IMR-90 (cell line): ENCODE measurements at regions not wholly inside any gene's neighbourhood (a gene's known extent, or its start where the extent isn't known, plus 50 kb on each side); places are given as distances from the start of the nearest gene placed in this dataset.

Experiments
- ATAC-seq: fragments of 200-7000 bp; cut with Tn5 transposase; 2 replicates; pipeline ENCODE4 v1.9.1; 2020; ENCODE audit warnings: low read depth, mild to moderate bottlenecking, moderate library complexity
- BruUV-seq: library from RNA; stranded (reverse); fragments of 400-500 nt; replicated peaks from 2 replicates; lab custom pipeline; 2021; lab: Mats Ljungman, UMichigan
- CTCF ChIA-PET: fragments of 300-600 bp; formaldehyde crosslinking; extraction: SDS; loops from one replicate; lab custom pipeline; 2021; ENCODE audit warnings: antibody characterized with exemption; lab: Yijun Ruan, JAX
- POLR2A ChIA-PET: fragments of 300-600 bp; sonication (Branson Sonifier 250); formaldehyde crosslinking; loops from one replicate; lab custom pipeline; 2022; ENCODE audit warnings: antibody characterized with exemption; ENCODE audit not compliant: unreplicated experiment; lab: Charles Lee
- DNase-seq: peaks from one replicate; pipeline ENCODE4 v3.0.0; 2013
- H2AFZ ChIP-seq: replicated peaks from 2 replicates; pipeline ENCODE3; 2013; ENCODE audit warnings: low read length, mild to moderate bottlenecking; ENCODE audit not compliant: poor library complexity
- H2AK5ac ChIP-seq: 2 replicates; pipeline ENCODE4 v1.6.1; 2013; ENCODE audit warnings: low read depth, low read length, inconsistent platforms
- H2AK9ac ChIP-seq: replicated peaks from 2 replicates; pipeline ENCODE3; 2013; ENCODE audit warnings: mild to moderate bottlenecking, low read depth, low read length, moderate library complexity; ENCODE audit not compliant: poor library complexity
- H2BK120ac ChIP-seq: 2 replicates; pipeline ENCODE4 v1.6.1; 2013; ENCODE audit warnings: low read depth, low read length, inconsistent platforms
- H2BK15ac ChIP-seq: 3 replicates; pipeline ENCODE4 v1.6.1; 2013; ENCODE audit warnings: low read depth, low read length, inconsistent platforms
- H2BK20ac ChIP-seq: 2 replicates; pipeline ENCODE4 v1.6.1; 2013; ENCODE audit warnings: low read depth, mild to moderate bottlenecking, inconsistent platforms, low read length, moderate library complexity
- H2BK5ac ChIP-seq: 2 replicates; pipeline ENCODE4 v1.6.1; 2013; ENCODE audit warnings: mild to moderate bottlenecking, low read depth, low read length, inconsistent platforms; ENCODE audit not compliant: poor library complexity, severe bottlenecking
- H3K14ac ChIP-seq: replicated peaks from 2 replicates; pipeline ENCODE4 v1.6.1; 2013; ENCODE audit warnings: low read depth, low read length, inconsistent platforms
- H3K18ac ChIP-seq: 2 replicates; pipeline ENCODE4 v1.6.1; 2013; ENCODE audit warnings: low read depth, low read length, control low read depth
- H3K23ac ChIP-seq: 2 replicates; pipeline ENCODE4 v1.6.1; 2013; ENCODE audit warnings: low read depth, low read length, inconsistent platforms
- H3K27ac ChIP-seq: 2 replicates; pipeline ENCODE4 v1.5.1; 2013; ENCODE audit warnings: mild to moderate bottlenecking, control low read depth, low read length; ENCODE audit not compliant: insufficient read depth
- H3K27me3 ChIP-seq: 2 replicates; pipeline ENCODE4 v1.6.1; 2013; ENCODE audit warnings: low read length; ENCODE audit not compliant: control insufficient read depth, insufficient read depth
- H3K36me3 ChIP-seq: 2 replicates; pipeline ENCODE4 v1.6.1; 2013; ENCODE audit warnings: low read length, mixed read lengths; ENCODE audit not compliant: control insufficient read depth, insufficient read depth
- H3K4ac ChIP-seq: 2 replicates; pipeline ENCODE4 v1.6.1; 2013; ENCODE audit warnings: low read depth, low read length, inconsistent platforms
- H3K4me1 ChIP-seq: 2 replicates; pipeline ENCODE4 v1.6.1; 2013; ENCODE audit warnings: low read length, mixed read lengths; ENCODE audit not compliant: control insufficient read depth, insufficient read depth
- H3K4me2 ChIP-seq: 2 replicates; pipeline ENCODE4 v1.6.1; 2013; ENCODE audit warnings: low read depth, mild to moderate bottlenecking, control low read depth, low read length, moderate library complexity
- H3K4me3 ChIP-seq: 2 replicates; pipeline ENCODE4 v1.5.1; 2013; ENCODE audit warnings: low read depth, mild to moderate bottlenecking, control low read depth, low read length, moderate library complexity; ENCODE audit not compliant: insufficient read depth
- H3K56ac ChIP-seq: 2 replicates; pipeline ENCODE4 v1.6.1; 2013; ENCODE audit warnings: low read length, inconsistent platforms; ENCODE audit not compliant: insufficient read depth; ENCODE audit errors: extremely low read depth
- H3K79me1 ChIP-seq, 2 experiments: 2 replicates each; pipeline ENCODE4 v1.6.1; 2013; ENCODE audit warnings: low read length in 2 of 2, inconsistent platforms in 1 of 2, low read depth in 1 of 2
- H3K9ac ChIP-seq: 2 replicates; pipeline ENCODE4 v1.6.1; 2013; ENCODE audit warnings: low read depth, low read length, control low read depth
- H3K9me1 ChIP-seq: 2 replicates; pipeline ENCODE4 v1.6.1; 2013; ENCODE audit warnings: low read length, inconsistent platforms; ENCODE audit not compliant: insufficient read depth
- H3K9me3 ChIP-seq: 2 replicates; pipeline ENCODE4 v1.6.1; 2013; ENCODE audit warnings: low read length; ENCODE audit not compliant: control insufficient read depth, insufficient read depth
- H4K20me1 ChIP-seq: 2 replicates; pipeline ENCODE4 v1.6.1; 2013; ENCODE audit warnings: low read length, inconsistent platforms; ENCODE audit not compliant: insufficient read depth
- H4K5ac ChIP-seq: 2 replicates; pipeline ENCODE4 v1.6.1; 2013; ENCODE audit warnings: mild to moderate bottlenecking, low read depth, low read length, control low read depth
- H4K8ac ChIP-seq, 2 experiments: 2 replicates each; pipeline ENCODE4 v1.6.1; 2013; ENCODE audit warnings: low read depth in 2 of 2, low read length in 2 of 2, control low read depth in 1 of 2, inconsistent platforms in 1 of 2
- H4K91ac ChIP-seq: 2 replicates; pipeline ENCODE4 v1.6.1; 2013; ENCODE audit warnings: low read depth, low read length, inconsistent platforms; ENCODE audit not compliant: insufficient read depth
- BHLHE40 ChIP-seq: fragments of 150-350 bp; IDR thresholded peaks from 2 replicates; pipeline ENCODE4 v1.6.1; 2016; ENCODE audit warnings: mild to moderate bottlenecking, low read depth, low read length
- CEBPB ChIP-seq: IDR thresholded peaks from 2 replicates; pipeline ENCODE4 v1.6.1; 2012; ENCODE audit warnings: low read depth, low read length, improper control_type of control experiment
- CHD1 ChIP-seq: IDR thresholded peaks from 2 replicates; pipeline ENCODE4 v1.6.1; 2012; ENCODE audit warnings: low read depth, low read length, improper control_type of control experiment
- FOS ChIP-seq: fragments of 150-350 bp; IDR thresholded peaks from 2 replicates; pipeline ENCODE4 v1.6.1; 2016; ENCODE audit warnings: low read depth, low read length
- MAFK ChIP-seq: IDR thresholded peaks from 2 replicates; pipeline ENCODE4 v1.6.1; 2012; ENCODE audit warnings: low read depth, low read length, improper control_type of control experiment
- MAZ ChIP-seq: IDR thresholded peaks from 2 replicates; pipeline ENCODE4 v1.6.1; 2012; ENCODE audit warnings: low read depth, mild to moderate bottlenecking, low read length, improper control_type of control experiment, moderate library complexity, borderline replicate concordance
- MXI1 ChIP-seq: IDR thresholded peaks from 2 replicates; pipeline ENCODE4 v1.6.1; 2012; ENCODE audit warnings: low read depth, mild to moderate bottlenecking, low read length, moderate library complexity, borderline replicate concordance
- NFE2L2 ChIP-seq: fragments of 150-350 bp; IDR thresholded peaks from 2 replicates; pipeline ENCODE4 v1.6.1; 2016; ENCODE audit warnings: low read depth, mild to moderate bottlenecking, low read length
- POLR2A ChIP-seq: IDR thresholded peaks from 2 replicates; pipeline ENCODE4 v1.6.1; 2012; ENCODE audit warnings: mild to moderate bottlenecking, low read depth, low read length
- RAD21 ChIP-seq: IDR thresholded peaks from 2 replicates; pipeline ENCODE4 v1.6.1; 2012; ENCODE audit warnings: low read length, improper control_type of control experiment
- RCOR1 ChIP-seq: IDR thresholded peaks from 2 replicates; pipeline ENCODE4 v1.6.1; 2012; ENCODE audit warnings: mild to moderate bottlenecking, low read length, improper control_type of control experiment; ENCODE audit not compliant: insufficient replicate concordance
- RFX5 ChIP-seq: IDR thresholded peaks from 2 replicates; pipeline ENCODE4 v1.8.0; 2012; ENCODE audit warnings: low read depth, mild to moderate bottlenecking, low read length, moderate library complexity
- SMC3 ChIP-seq: fragments of 150-350 bp; IDR thresholded peaks from 2 replicates; pipeline ENCODE4 v1.6.1; 2016; ENCODE audit warnings: low read depth, mild to moderate bottlenecking, antibody characterized with exemption, low read length, moderate library complexity
- WGBS, 2 experiments: methylation state at CpG; one replicate each; pipeline versions ENCODE4 v1.1.5 to v1.1.7; 2013; ENCODE audit warnings: missing lambda C conversion rate in 2 of 2; ENCODE audit not compliant: insufficient read length in 1 of 2; ENCODE audit errors: extremely low coverage in 2 of 2; 5-methylcytosine and 5-hydroxymethylcytosine counted together
- dilution Hi-C: fragments of 300-500 bp; cut with HindIII; formaldehyde crosslinking; loops from one replicate; pipeline ENCODE4 v1.14.3; 2018; ENCODE audit warnings: low sequenced_read_pairs; ENCODE audit not compliant: unreplicated experiment
- in situ Hi-C: fragments of 300-500 bp; cut with MboI; formaldehyde crosslinking; loops from 3 replicates; pipeline ENCODE4 v1.14.3; 2019; ENCODE audit warnings: low sequenced_read_pairs, inconsistent platforms, mixed read lengths
- intact Hi-C: fragments of 100-400 bp; cut with micrococcal nuclease; formaldehyde crosslinking; loops from 2 replicates; pipeline ENCODE4 v1.10.0; 2022
- TF ChIP-seq, protein P1 (sequence below): fragments of 150-350 bp; IDR thresholded peaks from 2 replicates; pipeline ENCODE4 v1.6.1; 2016; ENCODE audit warnings: low read depth, mild to moderate bottlenecking, low read length, moderate library complexity, borderline replicate concordance
- TF ChIP-seq, protein P2 (sequence below): conservative IDR thresholded peaks from 2 replicates; pipeline ENCODE4 v1.5.1; 2012; ENCODE audit warnings: mild to moderate bottlenecking, low read depth, low read length, improper control_type of control experiment
- TF ChIP-seq, protein P3 (sequence below): fragments of 150-350 bp; IDR thresholded peaks from 2 replicates; pipeline ENCODE4 v1.6.1; 2017; ENCODE audit warnings: mild to moderate bottlenecking, antibody characterized with exemption, low read length, low read depth

DNA sequence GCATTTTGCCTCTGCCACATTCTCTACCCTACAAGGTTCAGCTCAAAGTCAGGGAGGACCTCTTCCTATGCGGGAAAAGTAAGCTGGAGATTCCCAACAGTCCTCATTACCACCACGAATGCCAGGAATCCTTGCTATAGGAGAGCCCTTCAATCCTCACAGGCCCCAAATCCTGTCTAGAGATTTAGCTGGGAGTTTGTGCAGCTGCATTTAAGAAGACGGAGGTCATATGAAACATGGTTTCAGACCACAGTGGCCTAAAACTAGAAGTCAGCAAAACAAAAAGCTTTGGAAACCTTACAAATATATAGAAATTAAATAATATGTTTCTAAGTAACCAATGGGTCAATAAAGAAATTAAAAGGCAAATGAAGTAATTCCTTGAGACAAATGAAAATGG is 415.3 kb upstream of the SETBP1 start:
- Histone ChIP-seq H3K4me2 (no peak overlapping the region), H2AK5ac (no peak overlapping the region), H2BK15ac (no peak overlapping the region), H3K9me1 (no peaks in the 10 kb centered on the region), H3K56ac (no peak overlapping the region), H4K91ac (no peak overlapping the region), H3K4me1 (no peaks in the 10 kb centered on the region), H2AFZ (no peak overlapping the region), H3K4ac (no peak overlapping the region), H3K4me3 (no peak overlapping the region), H2AK9ac (no peak overlapping the region), H2BK5ac (no peak overlapping the region), H3K18ac (no peak overlapping the region), H3K27me3 (no peaks in the 10 kb centered on the region), H3K36me3 (no peaks in the 10 kb centered on the region), H3K9ac (no peak overlapping the region), H3K14ac (no peak overlapping the region), H4K20me1 (no peaks in the 10 kb centered on the region), H4K5ac (no peak overlapping the region), H4K8ac (no peak overlapping the region), H3K9me3 (no peaks in the 10 kb centered on the region; the same call in 1 of the 2 replicates), H3K79me1 (no peaks in the 10 kb centered on the region), H3K23ac (no peak overlapping the region), H2BK20ac (no peak overlapping the region), H2BK120ac (no peak overlapping the region), H3K27ac (no peak overlapping the region)
- WGBS, 2 experiments = no CpG with 5 or more reads among the region's 3 CpGs
- ChIA-PET CTCF (no interaction called here), POLR2A (no interaction called here)
- DNase-seq (no peak), ATAC-seq (no peak)
- in situ Hi-C loops (no loop called here), dilution Hi-C loops (no loop called here), intact Hi-C loops (no loop called here)
- BruUV-seq = no TSS peak
- TF ChIP-seq, protein P1, sequence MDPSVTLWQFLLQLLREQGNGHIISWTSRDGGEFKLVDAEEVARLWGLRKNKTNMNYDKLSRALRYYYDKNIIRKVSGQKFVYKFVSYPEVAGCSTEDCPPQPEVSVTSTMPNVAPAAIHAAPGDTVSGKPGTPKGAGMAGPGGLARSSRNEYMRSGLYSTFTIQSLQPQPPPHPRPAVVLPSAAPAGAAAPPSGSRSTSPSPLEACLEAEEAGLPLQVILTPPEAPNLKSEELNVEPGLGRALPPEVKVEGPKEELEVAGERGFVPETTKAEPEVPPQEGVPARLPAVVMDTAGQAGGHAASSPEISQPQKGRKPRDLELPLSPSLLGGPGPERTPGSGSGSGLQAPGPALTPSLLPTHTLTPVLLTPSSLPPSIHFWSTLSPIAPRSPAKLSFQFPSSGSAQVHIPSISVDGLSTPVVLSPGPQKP = no peak
- no peak for TF ChIP-seq SMC3
- TF ChIP-seq FOS = no peak
- TF ChIP-seq RCOR1 = no peak
- TF ChIP-seq RFX5 = no peak
- TF ChIP-seq NFE2L2 = no peak
- TF ChIP-seq BHLHE40 = no peak
- TF ChIP-seq, protein P2, sequence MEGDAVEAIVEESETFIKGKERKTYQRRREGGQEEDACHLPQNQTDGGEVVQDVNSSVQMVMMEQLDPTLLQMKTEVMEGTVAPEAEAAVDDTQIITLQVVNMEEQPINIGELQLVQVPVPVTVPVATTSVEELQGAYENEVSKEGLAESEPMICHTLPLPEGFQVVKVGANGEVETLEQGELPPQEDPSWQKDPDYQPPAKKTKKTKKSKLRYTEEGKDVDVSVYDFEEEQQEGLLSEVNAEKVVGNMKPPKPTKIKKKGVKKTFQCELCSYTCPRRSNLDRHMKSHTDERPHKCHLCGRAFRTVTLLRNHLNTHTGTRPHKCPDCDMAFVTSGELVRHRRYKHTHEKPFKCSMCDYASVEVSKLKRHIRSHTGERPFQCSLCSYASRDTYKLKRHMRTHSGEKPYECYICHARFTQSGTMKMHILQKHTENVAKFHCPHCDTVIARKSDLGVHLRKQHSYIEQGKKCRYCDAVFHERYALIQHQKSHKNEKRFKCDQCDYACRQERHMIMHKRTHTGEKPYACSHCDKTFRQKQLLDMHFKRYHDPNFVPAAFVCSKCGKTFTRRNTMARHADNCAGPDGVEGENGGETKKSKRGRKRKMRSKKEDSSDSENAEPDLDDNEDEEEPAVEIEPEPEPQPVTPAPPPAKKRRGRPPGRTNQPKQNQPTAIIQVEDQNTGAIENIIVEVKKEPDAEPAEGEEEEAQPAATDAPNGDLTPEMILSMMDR = no peak
- no peak for TF ChIP-seq RAD21
- TF ChIP-seq MXI1 = no peak
- TF ChIP-seq CHD1 = no peak
- no peak for TF ChIP-seq POLR2A
- TF ChIP-seq MAFK = no peak
- TF ChIP-seq MAZ = no peak
- TF ChIP-seq CEBPB = no peak
- TF ChIP-seq, protein P3, sequence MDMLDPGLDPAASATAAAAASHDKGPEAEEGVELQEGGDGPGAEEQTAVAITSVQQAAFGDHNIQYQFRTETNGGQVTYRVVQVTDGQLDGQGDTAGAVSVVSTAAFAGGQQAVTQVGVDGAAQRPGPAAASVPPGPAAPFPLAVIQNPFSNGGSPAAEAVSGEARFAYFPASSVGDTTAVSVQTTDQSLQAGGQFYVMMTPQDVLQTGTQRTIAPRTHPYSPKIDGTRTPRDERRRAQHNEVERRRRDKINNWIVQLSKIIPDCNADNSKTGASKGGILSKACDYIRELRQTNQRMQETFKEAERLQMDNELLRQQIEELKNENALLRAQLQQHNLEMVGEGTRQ = no peak
